ENCODE measurements at regions not wholly inside any gene's neighbourhood (a gene's known extent, or its start where the extent isn't known, plus 50 kb on each side); places are given as distances from the start of the nearest gene placed in this dataset.

DNA sequence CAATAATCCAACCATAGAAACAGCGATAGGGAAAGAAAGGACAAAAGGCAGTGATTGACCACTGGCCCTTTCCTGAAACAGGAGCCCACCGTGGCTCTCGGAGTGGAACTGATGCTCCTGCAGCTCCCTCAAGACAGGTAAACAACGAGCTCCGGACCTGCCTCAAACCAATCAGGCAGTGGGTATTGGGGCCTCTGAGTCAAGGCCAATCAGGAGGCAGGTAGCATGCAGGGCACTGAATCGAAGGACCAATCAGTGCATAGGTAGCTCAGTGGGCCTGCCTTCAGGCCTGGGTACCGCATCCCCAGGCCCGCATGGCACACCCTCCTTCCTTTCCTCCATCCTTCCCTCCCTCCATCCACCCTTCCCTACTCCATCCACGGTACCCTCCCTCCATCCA is 425.1 kb upstream of the MGMT start:
- WGBS (ENCODE audit: insufficient coverage, low coverage, missing lambda C conversion rate): 0% methylated on average over 7 of the region's 9 CpGs
- Histone ChIP-seq H3K27me3 (ENCODE audit: control insufficient read depth in 2 of 2, insufficient read depth in 2 of 2, low read length in 2 of 2) (peaks cover 6 to 32% of the 10 kb centered on the region in 2 experiments; a peak in 4 of 5 replicates), H4K20me1 (replicated peaks; ENCODE audit: control insufficient read depth, insufficient read depth, low read length) (no peaks in the 10 kb centered on the region), H3K4me2 (ENCODE audit: insufficient read depth, low read length) (no peak overlapping the region), H3K9me3 (replicated peaks; ENCODE audit: control insufficient read depth, insufficient read depth, low read depth, low read length) (no peaks in the 10 kb centered on the region), H2AFZ (ENCODE audit: low read depth, low read length) (no peak overlapping the region), H3K79me2 (ENCODE audit: control insufficient read depth, insufficient read depth, low read length) (no peaks in the 10 kb centered on the region), H3K9me1 (ENCODE audit: control insufficient read depth, insufficient read depth, low read length) (no peaks in the 10 kb centered on the region), H3K4me1 (replicated peaks in 1 of 2; ENCODE audit: control insufficient read depth in 2 of 2, insufficient read depth in 2 of 2, low read length in 2 of 2) (no peaks in the 10 kb centered on the region), H3K9ac (ENCODE audit: insufficient read depth in 1 of 2, low read depth in 2 of 2, low read length in 2 of 2) (no peak overlapping the region), H3K36me3 (ENCODE audit: control insufficient read depth, insufficient read depth, low read length) (no peaks in the 10 kb centered on the region), H3K4me3 (no peak overlapping the region), H3K27ac (ENCODE audit: extremely low read depth, low read depth, low read length) (no peak overlapping the region)
- peak in 1 of 4 experiments; percentile 7 for DNase-seq (ENCODE audit: extremely low read depth in 1 of 4, low spot score in 3 of 4)
- intact Hi-C loops (cut with micrococcal nuclease): no loop called here
- in situ Hi-C loops (cut with MboI): no loop called here
- CTCF ChIA-PET (ENCODE audit: low intra/inter-chr PET ratio): no interaction called here
- POLR2A ChIA-PET: no interaction called here
- no peak for ATAC-seq
- no TSS peak for BruUV-seq (replicated peaks)
- FAIRE-seq: no peak
- no peak for TF ChIP-seq RCOR1 (IDR thresholded peaks at IDR 0.05; ENCODE audit: borderline replicate concordance in 1 of 2, low read depth in 2 of 2, low read length in 2 of 2)
- TF ChIP-seq, protein P1, sequence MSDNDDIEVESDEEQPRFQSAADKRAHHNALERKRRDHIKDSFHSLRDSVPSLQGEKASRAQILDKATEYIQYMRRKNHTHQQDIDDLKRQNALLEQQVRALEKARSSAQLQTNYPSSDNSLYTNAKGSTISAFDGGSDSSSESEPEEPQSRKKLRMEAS (CRISPR knock-in tag; IDR thresholded peaks at IDR 0.05): no peak
- TF ChIP-seq, protein P2, sequence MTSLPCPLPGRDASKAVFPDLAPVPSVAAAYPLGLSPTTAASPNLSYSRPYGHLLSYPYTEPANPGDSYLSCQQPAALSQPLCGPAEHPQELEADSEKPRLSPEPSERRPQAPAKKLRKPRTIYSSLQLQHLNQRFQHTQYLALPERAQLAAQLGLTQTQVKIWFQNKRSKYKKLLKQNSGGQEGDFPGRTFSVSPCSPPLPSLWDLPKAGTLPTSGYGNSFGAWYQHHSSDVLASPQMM (CRISPR knock-in tag; IDR thresholded peaks at IDR 0.05): no peak
- TF ChIP-seq GABPA (tag; conservative IDR thresholded peaks at IDR 0.05; ENCODE audit: low read depth): no peak
- TF ChIP-seq ETV6 (IDR thresholded peaks at IDR 0.05; ENCODE audit: borderline replicate concordance in 1 of 2, low read depth in 2 of 2, low read length in 1 of 2): no peak
- no peak for TF ChIP-seq ETV6 (CRISPR knock-in tag; IDR thresholded peaks at IDR 0.05; ENCODE audit: borderline replicate concordance)
- no peak for TF ChIP-seq ZNF12 (CRISPR knock-in tag; IDR thresholded peaks at IDR 0.05)
- no peak for TF ChIP-seq SMARCA5 (IDR thresholded peaks at IDR 0.05)
- TF ChIP-seq, protein P3, sequence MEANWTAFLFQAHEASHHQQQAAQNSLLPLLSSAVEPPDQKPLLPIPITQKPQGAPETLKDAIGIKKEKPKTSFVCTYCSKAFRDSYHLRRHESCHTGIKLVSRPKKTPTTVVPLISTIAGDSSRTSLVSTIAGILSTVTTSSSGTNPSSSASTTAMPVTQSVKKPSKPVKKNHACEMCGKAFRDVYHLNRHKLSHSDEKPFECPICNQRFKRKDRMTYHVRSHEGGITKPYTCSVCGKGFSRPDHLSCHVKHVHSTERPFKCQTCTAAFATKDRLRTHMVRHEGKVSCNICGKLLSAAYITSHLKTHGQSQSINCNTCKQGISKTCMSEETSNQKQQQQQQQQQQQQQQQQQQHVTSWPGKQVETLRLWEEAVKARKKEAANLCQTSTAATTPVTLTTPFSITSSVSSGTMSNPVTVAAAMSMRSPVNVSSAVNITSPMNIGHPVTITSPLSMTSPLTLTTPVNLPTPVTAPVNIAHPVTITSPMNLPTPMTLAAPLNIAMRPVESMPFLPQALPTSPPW (CRISPR knock-in tag; IDR thresholded peaks at IDR 0.05): no peak
- TF ChIP-seq, protein P4, sequence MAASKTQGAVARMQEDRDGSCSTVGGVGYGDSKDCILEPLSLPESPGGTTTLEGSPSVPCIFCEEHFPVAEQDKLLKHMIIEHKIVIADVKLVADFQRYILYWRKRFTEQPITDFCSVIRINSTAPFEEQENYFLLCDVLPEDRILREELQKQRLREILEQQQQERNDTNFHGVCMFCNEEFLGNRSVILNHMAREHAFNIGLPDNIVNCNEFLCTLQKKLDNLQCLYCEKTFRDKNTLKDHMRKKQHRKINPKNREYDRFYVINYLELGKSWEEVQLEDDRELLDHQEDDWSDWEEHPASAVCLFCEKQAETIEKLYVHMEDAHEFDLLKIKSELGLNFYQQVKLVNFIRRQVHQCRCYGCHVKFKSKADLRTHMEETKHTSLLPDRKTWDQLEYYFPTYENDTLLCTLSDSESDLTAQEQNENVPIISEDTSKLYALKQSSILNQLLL (CRISPR knock-in tag; IDR thresholded peaks at IDR 0.05; ENCODE audit: borderline replicate concordance): no peak
- no peak for TF ChIP-seq GABPB1 (CRISPR knock-in tag; IDR thresholded peaks at IDR 0.05)
- no peak for TF ChIP-seq RB1 (IDR thresholded peaks at IDR 0.05; ENCODE audit: low read depth)
- TF ChIP-seq SLC30A9 (CRISPR knock-in tag; IDR thresholded peaks at IDR 0.05): no peak
- TF ChIP-seq HNRNPK (IDR thresholded peaks at IDR 0.05; ENCODE audit: low read depth, low read length, poor library complexity, severe bottlenecking): no peak
- no peak for TF ChIP-seq POLR3A (IDR thresholded peaks at IDR 0.05; ENCODE audit: borderline replicate concordance, extremely low read depth, insufficient read depth, insufficient read length)
- TF ChIP-seq, protein P5, sequence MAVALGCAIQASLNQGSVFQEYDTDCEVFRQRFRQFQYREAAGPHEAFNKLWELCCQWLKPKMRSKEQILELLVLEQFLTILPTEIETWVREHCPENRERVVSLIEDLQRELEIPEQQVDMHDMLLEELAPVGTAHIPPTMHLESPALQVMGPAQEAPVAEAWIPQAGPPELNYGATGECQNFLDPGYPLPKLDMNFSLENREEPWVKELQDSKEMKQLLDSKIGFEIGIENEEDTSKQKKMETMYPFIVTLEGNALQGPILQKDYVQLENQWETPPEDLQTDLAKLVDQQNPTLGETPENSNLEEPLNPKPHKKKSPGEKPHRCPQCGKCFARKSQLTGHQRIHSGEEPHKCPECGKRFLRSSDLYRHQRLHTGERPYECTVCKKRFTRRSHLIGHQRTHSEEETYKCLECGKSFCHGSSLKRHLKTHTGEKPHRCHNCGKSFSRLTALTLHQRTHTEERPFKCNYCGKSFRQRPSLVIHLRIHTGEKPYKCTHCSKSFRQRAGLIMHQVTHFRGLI (CRISPR knock-in tag; IDR thresholded peaks at IDR 0.05): no peak
- TF ChIP-seq, protein P6, sequence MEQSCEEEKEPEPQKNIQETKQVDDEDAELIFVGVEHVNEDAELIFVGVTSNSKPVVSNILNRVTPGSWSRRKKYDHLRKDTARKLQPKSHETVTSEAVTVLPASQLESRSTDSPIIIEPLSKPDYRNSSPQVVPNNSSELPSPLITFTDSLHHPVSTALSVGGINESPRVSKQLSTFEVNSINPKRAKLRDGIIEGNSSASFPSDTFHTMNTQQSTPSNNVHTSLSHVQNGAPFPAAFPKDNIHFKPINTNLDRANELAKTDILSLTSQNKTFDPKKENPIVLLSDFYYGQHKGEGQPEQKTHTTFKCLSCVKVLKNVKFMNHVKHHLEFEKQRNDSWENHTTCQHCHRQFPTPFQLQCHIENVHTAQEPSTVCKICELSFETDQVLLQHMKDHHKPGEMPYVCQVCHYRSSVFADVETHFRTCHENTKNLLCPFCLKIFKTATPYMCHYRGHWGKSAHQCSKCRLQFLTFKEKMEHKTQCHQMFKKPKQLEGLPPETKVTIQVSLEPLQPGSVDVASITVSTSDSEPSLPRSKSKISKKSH (CRISPR knock-in tag; IDR thresholded peaks at IDR 0.05): no peak

Data from K562 (cell line).